ENCODE measurements at regions not wholly inside any gene's neighbourhood (a gene's known extent, or its start where the extent isn't known, plus 50 kb on each side); places are given as distances from the start of the nearest gene placed in this dataset.

GRCh38 chr12:60980558-60980957 is 1279.6 kb upstream of the USP15 start:
- TF ChIP-seq CTCF (IDR thresholded peaks at IDR 0.05) = no peak
- no peak for TF ChIP-seq ZFX (IDR thresholded peaks at IDR 0.05; ENCODE audit: borderline replicate concordance)

Measured in 22Rv1 (cell line).